GM19397 (cell line): ENCODE measurements at regions not wholly inside any gene's neighbourhood (a gene's known extent, or its start where the extent isn't known, plus 50 kb on each side); places are given as distances from the start of the nearest gene placed in this dataset.

Experiments
- ATAC-seq: cut with Tn5 transposase; IDR thresholded peaks from one replicate; pipeline ENCODE4 v1.9.1; 2021; ENCODE audit warnings: mild to moderate bottlenecking, moderate library complexity; ENCODE audit not compliant: unreplicated experiment

- ATAC-seq, result no peak
These were observed 280.9 kb upstream of the FANCL start for GRCh38 chr2:58521803-58522554.

- ATAC-seq, result no peak
These were observed 279.8 kb upstream of the FANCL start for GRCh38 chr2:58520903-58521302.

GRCh38 chr2:58517881-58518280, 276.8 kb upstream of the FANCL start:
- no peak for ATAC-seq

GRCh38 chr2:58516695-58517094, 275.6 kb upstream of the FANCL start:
- no peak for ATAC-seq

- ATAC-seq, result no peak
These were observed 274.9 kb upstream of the FANCL start for GRCh38 chr2:58515827-58516573.

GRCh38 chr2:58514252-58514651, 273.1 kb upstream of the FANCL start:
- peak; percentile 81 for ATAC-seq

GRCh38 chr2:58512878-58513277, 271.8 kb upstream of the FANCL start:
- ATAC-seq, result no peak

- no peak for ATAC-seq
These were observed 266.9 kb upstream of the FANCL start for GRCh38 chr2:58508006-58508405.

- ATAC-seq, result no peak
These were observed 262.8 kb upstream of the FANCL start for GRCh38 chr2:58503918-58504317.

GRCh38 chr2:58502931-58503330, 261.8 kb upstream of the FANCL start:
- ATAC-seq, result no peak

GRCh38 chr2:58501371-58502160, 260.4 kb upstream of the FANCL start:
- ATAC-seq, result no peak

- no peak for ATAC-seq
These were observed 256.0 kb upstream of the FANCL start for GRCh38 chr2:58497168-58497567.

GRCh38 chr2:58495806-58496205, 254.7 kb upstream of the FANCL start:
- ATAC-seq, result no peak

- no peak for ATAC-seq
These were observed 253.0 kb upstream of the FANCL start for GRCh38 chr2:58494071-58494501.

GRCh38 chr2:58484629-58485028, 243.5 kb upstream of the FANCL start:
- no peak for ATAC-seq

GRCh38 chr2:58484221-58484620, 243.1 kb upstream of the FANCL start:
- no peak for ATAC-seq

GRCh38 chr2:58483307-58483706, 242.2 kb upstream of the FANCL start:
- no peak for ATAC-seq

- ATAC-seq, result no peak
These were observed 240.5 kb upstream of the FANCL start for GRCh38 chr2:58481670-58482069.

- ATAC-seq, result no peak
These were observed 239.0 kb upstream of the FANCL start for GRCh38 chr2:58480141-58480540.

GRCh38 chr2:58479535-58480140, 238.5 kb upstream of the FANCL start:
- ATAC-seq, result no peak

- ATAC-seq, result no peak
These were observed 235.4 kb upstream of the FANCL start for GRCh38 chr2:58476556-58476955.
